PC-3 (cell line): ENCODE measurements at regions not wholly inside any gene's neighbourhood (a gene's known extent, or its start where the extent isn't known, plus 50 kb on each side); places are given as distances from the start of the nearest gene placed in this dataset.

ENCODE experiments used
- ATAC-seq: fragments of 200-7000 bp; cut with Tn5 transposase; 2 replicates; pipeline ENCODE4 v1.9.1; 2020; ENCODE audit warnings: mild to moderate bottlenecking, moderate library complexity
- BruUV-seq: library from RNA; stranded (reverse); fragments of 400-500 nt; replicated peaks from 2 replicates; lab custom pipeline; 2021; lab: Mats Ljungman, UMichigan
- CTCF ChIA-PET: fragments of 300-600 bp; sonication (Branson Sonifier 250); formaldehyde crosslinking; loops from one replicate; lab custom pipeline; 2022; ENCODE audit warnings: antibody characterized with exemption; lab: Charles Lee
- POLR2A ChIA-PET: fragments of 300-600 bp; sonication (Branson Sonifier 250); formaldehyde crosslinking; loops from one replicate; lab custom pipeline; 2022; ENCODE audit warnings: antibody characterized with exemption; ENCODE audit not compliant: unreplicated experiment; lab: Charles Lee
- DNase-seq: peaks from one replicate; pipeline ENCODE4 v3.0.0-alpha.2; 2015
- H2AFZ ChIP-seq: fragments of 300-600 bp; sonication (generic); 2 replicates; pipeline ENCODE4 v1.6.0; 2016; ENCODE audit warnings: antibody characterized with exemption, low read length
- H3F3A ChIP-seq: fragments of 300-600 bp; sonication (generic); one replicate; pipeline ENCODE4 v1.6.0; 2017; ENCODE audit warnings: antibody characterized with exemption, low read length, control low read depth, mild to moderate bottlenecking; ENCODE audit not compliant: unreplicated experiment
- H3K27ac ChIP-seq: fragments of 300-600 bp; sonication (generic); 2 replicates; pipeline ENCODE4 v1.5.1; 2016; ENCODE audit warnings: mild to moderate bottlenecking, low read length
- H3K27me3 ChIP-seq: fragments of 300-600 bp; sonication (generic); 2 replicates; pipeline ENCODE4 v1.6.1; 2016; ENCODE audit warnings: low read length, mixed read lengths
- H3K36me3 ChIP-seq: fragments of 300-600 bp; sonication (generic); 2 replicates; pipeline ENCODE4 v1.6.1; 2016; ENCODE audit warnings: low read depth, mixed run types, low read length, mixed read lengths
- H3K4me1 ChIP-seq: fragments of 300-600 bp; sonication (generic); 2 replicates; pipeline ENCODE4 v1.5.1; 2016; ENCODE audit warnings: low read length; ENCODE audit not compliant: insufficient read depth
- H3K4me2 ChIP-seq: fragments of 300-600 bp; sonication (generic); 2 replicates; pipeline ENCODE4 v1.6.0; 2016; ENCODE audit warnings: low read length
- H3K4me3 ChIP-seq: fragments of 300-600 bp; sonication (generic); 2 replicates; pipeline ENCODE4 v1.5.1; 2016; ENCODE audit warnings: mild to moderate bottlenecking, low read length, mixed read lengths
- H3K79me2 ChIP-seq: fragments of 300-600 bp; sonication (generic); 2 replicates; pipeline ENCODE4 v1.6.1; 2017; ENCODE audit warnings: low read length, mixed read lengths
- H3K9ac ChIP-seq: fragments of 300-600 bp; sonication (generic); 2 replicates; pipeline ENCODE4 v1.6.0; 2016; ENCODE audit warnings: mild to moderate bottlenecking, low read length
- H3K9me2 ChIP-seq: fragments of 300-600 bp; sonication (generic); replicated peaks from 2 replicates; pipeline ENCODE4 v1.6.1; 2016; ENCODE audit warnings: mixed run types, low read length, mixed read lengths
- H3K9me3 ChIP-seq: fragments of 300-600 bp; sonication (generic); 2 replicates; pipeline ENCODE4 v1.6.1; 2016; ENCODE audit warnings: low read length, mixed read lengths
- H4K20me1 ChIP-seq: fragments of 300-600 bp; sonication (generic); 2 replicates; pipeline ENCODE4 v1.6.1; 2016; ENCODE audit warnings: low read length, mixed read lengths
- CTCF ChIP-seq: fragments of 300-600 bp; sonication (generic); conservative IDR thresholded peaks from 2 replicates; pipeline ENCODE4 v1.5.1; 2017; ENCODE audit warnings: antibody characterized with exemption, low read depth, mild to moderate bottlenecking, low read length
- EZH2 ChIP-seq: fragments of 300-600 bp; sonication (generic); IDR thresholded peaks from one replicate; pipeline ENCODE4 v1.6.1; 2017; ENCODE audit warnings: antibody characterized with exemption, mild to moderate bottlenecking, low read length; ENCODE audit not compliant: unreplicated experiment
- EZH2phosphoT487 ChIP-seq: fragments of 300-600 bp; sonication (generic); IDR thresholded peaks from 2 replicates; pipeline ENCODE4 v1.6.1; 2018; ENCODE audit warnings: mild to moderate bottlenecking, antibody characterized with exemption, low read length, borderline replicate concordance
- intact Hi-C: fragments of 100-400 bp; cut with micrococcal nuclease; formaldehyde crosslinking; loops from 2 replicates; pipeline ENCODE4 v1.9.0; 2023

GRCh38 chr2:226387499-226387942 is 412.1 kb downstream of the IRS1 start:
- H3K27ac ChIP-seq = no peak overlapping the region
- H3K9me2 ChIP-seq = no peaks in the 10 kb centered on the region
- H3K27me3 ChIP-seq = no peaks in the 10 kb centered on the region
- H3K4me2 ChIP-seq = no peak overlapping the region
- CTCF ChIA-PET = no interaction called here
- no peaks in the 10 kb centered on the region for H4K20me1 ChIP-seq
- H3F3A ChIP-seq = no peaks in the 10 kb centered on the region
- no peaks in the 10 kb centered on the region for H3K36me3 ChIP-seq
- no peak overlapping the region for H3K4me3 ChIP-seq
- TF ChIP-seq EZH2 = no peak
- TF ChIP-seq EZH2phosphoT487 = no peak
- no peak for TF ChIP-seq CTCF
- no peaks in the 10 kb centered on the region for H3K9me3 ChIP-seq
- no peaks in the 10 kb centered on the region for H3K79me2 ChIP-seq
- intact Hi-C loops = no loop called here
- DNase-seq = no peak
- ATAC-seq = no peak
- H3K9ac ChIP-seq = no peak overlapping the region
- H2AFZ ChIP-seq = no peak overlapping the region
- H3K4me1 ChIP-seq = no peaks in the 10 kb centered on the region
- POLR2A ChIA-PET = no interaction called here
- no TSS peak for BruUV-seq

GRCh38 chr2:226383461-226383860 is 416.2 kb downstream of the IRS1 start:
- Histone ChIP-seq H2AFZ (no peak overlapping the region), H3K4me1 (peaks cover 14% of the 10 kb centered on the region), H3F3A (no peaks in the 10 kb centered on the region), H3K4me3 (no peak overlapping the region), H3K27ac (no peak overlapping the region), H3K27me3 (no peaks in the 10 kb centered on the region), H3K4me2 (no peak overlapping the region), H3K9me3 (no peaks in the 10 kb centered on the region), H4K20me1 (no peaks in the 10 kb centered on the region), H3K9me2 (no peaks in the 10 kb centered on the region), H3K9ac (no peak overlapping the region), H3K79me2 (no peaks in the 10 kb centered on the region), H3K36me3 (no peaks in the 10 kb centered on the region)
- BruUV-seq = no TSS peak
- intact Hi-C loops = no loop called here
- TF ChIP-seq EZH2 (no peak), CTCF (no peak), EZH2phosphoT487 (no peak)
- ATAC-seq (no peak), DNase-seq (no peak)
- CTCF ChIA-PET = no interaction called here
- POLR2A ChIA-PET = no interaction called here

- BruUV-seq = no TSS peak
- Histone ChIP-seq H3K4me2 (no peak overlapping the region), H3K9me2 (no peaks in the 10 kb centered on the region), H3K27me3 (no peaks in the 10 kb centered on the region), H3K36me3 (no peaks in the 10 kb centered on the region), H3K9me3 (no peaks in the 10 kb centered on the region), H4K20me1 (no peaks in the 10 kb centered on the region), H3K4me3 (no peak overlapping the region), H3K9ac (no peak overlapping the region), H2AFZ (no peak overlapping the region), H3K79me2 (no peaks in the 10 kb centered on the region), H3F3A (no peaks in the 10 kb centered on the region), H3K4me1 (peaks cover 18% of the 10 kb centered on the region), H3K27ac (no peak overlapping the region)
- ChIA-PET POLR2A (no interaction called here), CTCF (no interaction called here)
- intact Hi-C loops = no loop called here
- ATAC-seq (no peak), DNase-seq (no peak)
- no peak for TF ChIP-seq CTCF
- no peak for TF ChIP-seq EZH2
- no peak for TF ChIP-seq EZH2phosphoT487
Observed at GRCh38 chr2:226380679-226381078, 418.9 kb downstream of the IRS1 start.
